ELR (cell line): ENCODE measurements at regions not wholly inside any gene's neighbourhood (a gene's known extent, or its start where the extent isn't known, plus 50 kb on each side); places are given as distances from the start of the nearest gene placed in this dataset.
"Not testable (repeated sequence)": the region's sequence is repeated elsewhere in the genome, so short reads cannot be mapped to it uniquely, and the experiment has no call there.

ENCODE experiments used
- DNase-seq: peaks from one replicate; pipeline ENCODE4 v3.0.0-alpha.2; 2015; ENCODE audit warnings: low read depth

DNA sequence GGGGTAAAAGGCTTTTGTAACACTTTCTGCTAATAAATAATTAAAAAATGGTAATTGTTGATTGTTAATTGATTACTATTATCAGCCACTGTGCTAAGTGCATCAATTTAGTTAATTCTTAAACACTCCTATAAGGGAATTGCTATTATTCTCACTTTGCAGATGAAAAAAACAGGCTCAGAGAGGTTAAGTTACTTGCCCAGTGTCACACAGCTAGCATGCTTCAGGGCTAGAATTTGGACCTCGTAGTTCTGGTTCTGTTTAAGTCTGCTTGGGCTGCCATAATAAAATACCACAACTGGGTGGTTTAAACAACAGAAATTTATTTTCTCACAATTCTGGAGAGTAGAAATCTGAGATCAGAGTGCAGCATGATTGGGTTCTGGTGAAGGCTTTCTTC, 164.8 kb upstream of the TBX18 start:
- no peak for DNase-seq

DNA sequence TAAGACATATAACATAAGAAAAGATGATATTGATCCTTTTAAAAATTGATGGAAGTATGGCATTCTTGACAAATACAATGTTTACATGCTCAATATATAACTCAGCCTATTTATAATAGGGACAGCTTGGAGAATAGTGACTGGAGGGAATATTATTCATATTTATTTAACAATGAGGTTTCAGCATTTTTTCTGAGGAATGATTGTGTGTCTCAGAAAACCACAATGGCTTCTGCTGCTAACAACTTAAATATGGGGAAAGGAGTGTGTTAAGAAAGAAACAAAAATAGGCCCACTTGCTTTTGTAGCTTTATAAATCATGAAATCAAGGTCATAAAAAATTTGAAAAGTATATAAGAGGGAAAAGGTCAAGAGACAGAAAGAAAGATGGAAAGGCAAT, 163.2 kb upstream of the TBX18 start:
- no peak for DNase-seq

DNA sequence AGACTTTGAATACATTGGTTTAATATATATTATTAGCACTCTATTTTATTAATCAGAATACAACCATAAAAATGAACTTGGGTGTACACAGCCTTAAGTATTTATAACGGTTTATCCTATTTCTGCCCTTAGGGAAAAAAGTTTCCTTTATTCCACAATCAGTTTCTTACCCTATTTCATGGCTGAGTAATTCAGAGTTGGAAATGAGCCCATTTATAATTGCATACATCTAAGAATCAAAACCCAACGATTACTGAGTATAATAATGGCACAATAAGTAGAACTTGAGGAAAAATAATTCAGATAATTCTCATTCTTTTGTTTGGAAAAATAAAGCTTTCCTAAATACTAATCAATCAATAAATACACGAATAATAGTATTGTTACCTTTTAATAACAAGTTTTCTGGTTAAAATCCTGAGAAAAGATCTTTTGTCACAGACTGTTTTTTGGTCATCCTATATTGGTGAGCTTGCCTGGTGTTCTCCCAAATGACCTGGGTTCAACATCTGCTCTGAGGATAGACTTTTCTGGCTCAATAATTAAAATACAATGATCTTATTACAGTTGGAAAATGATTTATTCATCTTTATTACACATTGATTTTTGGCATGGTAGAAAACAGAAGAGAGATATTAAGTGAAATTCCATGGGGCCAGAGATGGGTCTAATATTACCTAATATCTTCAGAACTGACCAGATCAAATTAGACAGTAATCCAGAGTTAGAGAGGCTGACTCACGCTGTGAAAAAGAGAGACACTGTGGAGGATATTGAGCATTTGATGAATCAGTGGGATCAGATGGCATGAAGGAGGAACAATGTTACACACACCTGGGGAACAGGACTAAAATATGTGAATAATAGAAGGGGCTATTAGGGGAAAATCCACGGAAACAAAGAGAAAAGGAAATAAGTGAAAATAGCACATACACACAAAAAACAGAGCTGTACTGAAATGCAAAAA, 162.1 kb upstream of the TBX18 start:
- DNase-seq: peak; percentile 17

DNA sequence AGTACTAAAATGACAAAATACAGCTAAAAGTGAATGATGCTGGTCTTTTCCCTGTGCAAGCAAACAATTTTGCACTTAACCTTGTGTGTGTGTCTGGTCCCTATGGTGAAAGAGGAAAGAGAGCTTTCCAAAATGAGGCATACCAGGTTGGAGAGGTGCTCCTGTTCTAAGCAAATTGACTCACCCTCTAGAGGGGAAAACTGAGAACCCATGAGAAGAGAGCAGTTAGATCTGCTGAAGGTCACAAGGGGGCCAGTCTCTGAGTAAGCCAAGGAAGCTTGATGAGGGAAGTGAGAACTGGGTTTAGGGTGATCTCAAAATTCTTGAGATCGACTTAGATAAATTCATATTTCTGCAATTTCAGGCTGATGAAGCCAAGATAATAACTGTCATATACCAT, 157.5 kb upstream of the TBX18 start:
- peak; percentile 1 for DNase-seq

DNA sequence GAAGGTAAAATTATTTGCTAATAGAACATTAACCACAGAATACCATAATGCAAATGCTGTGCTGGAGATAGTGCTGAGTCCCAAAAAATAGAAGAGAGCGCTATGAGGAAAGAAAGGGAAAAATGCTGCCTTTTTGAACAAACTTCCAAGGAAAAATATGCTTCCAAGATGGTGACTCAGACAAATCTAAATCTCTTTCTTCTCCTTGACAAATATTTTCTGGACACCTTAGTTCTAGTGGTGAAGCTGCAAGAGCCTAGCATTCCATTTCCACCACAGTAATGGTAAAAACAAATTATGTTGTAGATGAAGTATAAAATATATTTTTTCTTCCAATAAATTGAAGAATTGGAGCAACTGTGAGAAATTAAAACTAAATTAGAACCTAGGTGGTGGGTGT, 155.6 kb upstream of the TBX18 start:
- DNase-seq: no peak

DNA sequence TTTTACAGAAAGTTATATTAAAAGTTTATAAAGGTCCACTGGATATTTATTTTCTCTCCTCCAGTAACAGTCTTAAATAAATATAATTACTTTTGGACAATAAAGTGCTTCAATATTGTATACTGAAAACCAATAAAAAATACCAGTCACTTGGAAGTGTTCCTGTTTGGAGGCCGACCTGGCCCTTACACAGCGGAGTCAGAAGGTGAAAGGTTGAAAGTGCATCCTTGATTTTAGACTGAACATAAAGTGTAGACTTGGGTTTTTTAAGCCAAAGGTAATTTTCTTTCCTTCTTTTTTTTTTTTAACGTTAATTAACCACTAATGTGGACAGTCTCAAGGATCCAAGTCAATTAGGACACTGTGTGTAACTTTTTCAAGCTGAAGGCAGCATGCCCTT, 152.3 kb upstream of the TBX18 start:
- no peak for DNase-seq

DNA sequence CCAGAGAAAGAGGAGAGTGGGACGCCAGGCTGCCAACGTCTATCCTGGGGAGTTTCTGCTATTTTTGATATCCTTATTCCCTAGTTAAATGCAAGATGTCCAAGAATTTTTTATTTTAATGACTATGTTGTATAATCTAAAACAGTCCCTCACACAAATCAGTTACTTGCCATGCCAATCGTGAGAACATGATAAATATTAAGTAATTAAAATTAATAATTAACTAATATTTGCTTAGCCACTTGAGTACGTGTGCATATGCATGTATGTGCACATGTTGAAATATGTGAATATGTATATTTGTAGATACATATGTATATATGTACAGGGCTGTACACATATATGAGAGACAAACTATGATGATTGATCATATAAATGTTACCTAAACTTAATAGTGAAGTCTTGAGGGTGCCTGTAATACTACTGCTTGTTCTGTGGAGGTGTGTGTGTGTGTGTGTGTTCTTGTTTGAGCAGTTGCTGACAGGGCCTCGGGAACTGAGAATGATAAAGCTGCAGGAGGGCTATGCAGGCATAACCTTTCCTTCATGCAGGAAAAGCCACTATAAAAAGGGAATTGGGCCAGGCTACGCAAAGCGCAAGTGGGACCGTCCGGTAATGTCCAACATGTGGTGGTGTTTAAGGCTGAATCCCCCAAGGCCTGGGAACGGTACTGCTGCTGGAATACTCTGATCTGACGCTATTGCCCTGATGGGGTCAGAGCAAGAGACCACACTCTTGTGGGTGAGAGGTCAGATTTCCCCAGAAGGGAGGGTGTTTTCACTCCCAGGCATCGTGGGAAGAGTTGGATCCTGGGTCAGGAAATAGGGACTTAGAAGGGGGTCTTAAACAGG, 148.3 kb upstream of the TBX18 start:
- no peak for DNase-seq

DNA sequence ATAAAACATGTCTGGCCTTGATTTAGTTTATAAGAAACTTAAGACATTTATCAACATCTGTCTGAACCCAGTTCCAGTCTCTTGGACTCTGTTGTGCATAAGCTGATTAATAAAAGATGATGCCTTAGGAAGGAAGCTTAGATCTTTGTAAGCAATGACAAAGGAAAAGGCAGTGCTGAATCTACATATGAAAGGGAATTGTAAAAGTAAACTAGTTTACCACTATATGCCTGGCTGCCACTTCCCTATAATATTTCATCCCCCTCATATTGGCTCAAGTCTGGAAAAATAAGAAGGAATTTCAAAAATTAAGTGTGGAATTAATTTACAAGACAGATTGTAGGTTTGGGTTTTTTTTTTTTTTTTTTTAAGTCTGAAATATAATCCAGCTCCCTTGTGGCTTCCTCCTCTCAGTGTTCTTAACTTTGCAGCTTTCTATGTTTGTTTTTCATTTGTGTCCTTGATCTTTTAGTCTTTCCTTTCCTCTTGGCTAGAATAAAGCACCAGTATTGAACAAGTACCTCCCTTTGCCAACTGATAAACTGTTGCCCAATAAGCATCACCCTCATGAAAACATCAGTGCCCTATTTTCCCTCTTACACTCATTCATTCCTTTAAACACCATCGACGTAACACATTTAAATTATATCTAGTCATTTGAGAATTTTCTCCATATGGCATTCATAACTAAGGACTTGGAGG, 146.7 kb upstream of the TBX18 start:
- no peak for DNase-seq

DNA sequence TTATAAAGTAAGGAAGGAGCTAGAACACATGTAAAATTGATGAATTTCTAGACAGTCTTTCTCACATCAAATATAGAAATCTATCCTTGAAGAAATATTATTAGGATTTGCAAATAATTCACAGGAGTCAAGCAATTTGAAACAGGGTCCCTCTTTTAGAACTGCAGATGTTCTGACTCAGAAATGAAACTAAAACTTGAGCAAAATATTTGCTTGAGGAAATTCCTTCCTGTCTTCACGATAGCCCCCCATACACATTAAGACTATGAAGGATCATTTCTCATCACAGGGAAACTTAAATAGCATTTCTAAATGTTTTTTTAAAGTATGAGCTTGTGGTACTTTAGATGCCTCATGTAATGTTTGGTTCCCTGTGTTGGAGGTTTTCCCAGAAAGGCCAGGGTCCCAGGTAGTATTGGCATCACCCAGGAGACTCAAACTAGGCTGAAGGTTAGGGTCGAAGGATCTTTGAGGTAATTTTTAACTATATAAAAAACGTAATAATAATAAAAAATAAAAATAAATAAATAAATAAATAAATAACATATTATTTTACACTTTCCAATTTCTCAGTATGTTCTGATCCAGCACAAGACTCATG, 144.0 kb upstream of the TBX18 start:
- no peak for DNase-seq

DNA sequence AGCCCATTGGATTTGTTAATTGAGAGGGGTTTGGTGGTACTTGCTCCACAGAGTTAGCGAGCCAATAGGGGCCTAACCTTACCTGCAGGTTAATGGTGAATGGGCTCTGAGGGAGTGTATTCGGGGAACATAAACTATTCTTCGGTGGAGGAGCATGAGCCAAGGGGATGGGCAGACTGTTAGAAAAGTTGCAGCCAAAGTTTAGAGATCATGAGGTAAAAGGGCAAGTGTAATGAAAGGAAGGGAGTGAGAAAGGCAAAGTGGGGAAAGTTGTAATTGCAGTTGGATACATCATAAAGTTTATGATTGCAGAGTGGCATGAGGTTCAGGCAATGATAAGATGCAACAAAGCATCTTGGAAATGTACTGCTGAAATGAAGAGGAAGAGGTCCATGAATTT, 142.1 kb upstream of the TBX18 start:
- no peak for DNase-seq

DNA sequence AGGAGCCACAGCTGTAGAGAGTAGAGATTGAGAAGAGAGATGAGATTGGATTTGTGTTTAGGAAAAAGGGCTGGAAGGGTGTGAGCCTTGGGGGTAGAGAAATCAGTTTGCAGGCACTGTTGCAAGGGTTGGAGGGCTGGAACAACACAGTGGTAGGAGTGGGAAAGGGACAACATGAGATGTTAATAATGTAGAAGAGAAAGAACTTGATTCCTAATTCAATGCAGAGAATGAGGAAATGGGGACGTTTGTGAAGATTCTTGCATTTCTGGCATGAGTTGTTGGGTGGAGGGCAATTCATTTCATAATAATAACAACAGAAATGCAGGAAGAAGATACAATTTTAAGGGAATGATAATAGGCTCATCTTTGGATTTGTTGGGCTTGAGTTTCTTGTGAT, 141.4 kb upstream of the TBX18 start:
- DNase-seq: no peak

DNA sequence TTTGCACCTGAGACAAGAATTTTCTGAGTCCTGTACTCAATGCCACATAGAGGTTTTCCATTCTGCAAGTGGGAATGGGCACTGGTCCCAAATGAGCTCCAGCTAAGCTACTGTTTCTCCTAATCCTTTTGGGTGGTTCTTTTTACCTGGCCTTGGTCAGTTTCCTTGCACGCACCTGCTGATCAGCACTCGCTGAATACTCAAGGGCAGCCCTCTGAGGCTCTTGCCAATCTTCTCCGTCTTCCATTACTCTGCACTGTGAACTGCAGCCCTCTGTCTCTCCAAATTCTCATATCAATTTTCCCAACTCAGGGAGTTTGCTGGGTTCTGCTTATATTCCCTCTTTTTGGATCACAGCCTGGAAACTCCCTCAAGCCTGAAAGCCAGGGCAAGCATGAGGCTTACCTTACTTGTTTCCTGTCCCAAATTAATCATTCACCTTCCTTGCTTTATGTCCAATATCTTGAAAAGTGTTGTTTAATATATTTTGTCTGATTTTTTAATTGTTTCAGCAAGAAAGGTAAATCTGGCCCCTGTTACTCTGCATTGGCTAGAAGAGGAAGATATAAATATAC, 138.0 kb upstream of the TBX18 start:
- no peak for DNase-seq

DNA sequence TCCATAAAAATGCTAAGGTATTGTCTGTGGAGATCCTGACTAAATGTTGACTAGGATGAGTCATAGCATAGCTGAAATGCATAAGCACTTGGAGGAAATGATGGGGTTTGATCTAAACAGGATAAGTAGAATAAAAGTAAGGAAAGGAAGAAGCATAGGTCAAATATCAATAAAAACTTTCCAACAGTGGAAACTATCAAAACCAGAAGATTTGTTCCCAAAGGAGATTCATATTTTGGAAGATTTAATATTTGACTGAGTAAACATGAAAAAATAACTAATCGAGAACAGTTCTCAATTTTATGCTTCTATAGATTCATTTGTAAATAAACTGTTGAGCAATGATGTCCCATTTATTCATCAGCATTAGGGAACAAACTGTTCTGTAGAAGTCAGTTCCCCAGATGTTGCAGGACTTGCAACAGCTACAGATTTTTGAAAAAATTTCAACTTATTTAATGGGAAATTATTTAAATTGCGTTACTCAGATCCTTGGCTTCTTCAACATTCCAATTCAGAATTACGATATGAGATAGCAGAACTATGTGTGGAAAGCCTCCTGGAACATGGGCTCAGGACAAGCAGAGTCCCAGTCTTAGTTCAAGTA, 133.7 kb upstream of the TBX18 start:
- DNase-seq: peak; percentile 83

DNA sequence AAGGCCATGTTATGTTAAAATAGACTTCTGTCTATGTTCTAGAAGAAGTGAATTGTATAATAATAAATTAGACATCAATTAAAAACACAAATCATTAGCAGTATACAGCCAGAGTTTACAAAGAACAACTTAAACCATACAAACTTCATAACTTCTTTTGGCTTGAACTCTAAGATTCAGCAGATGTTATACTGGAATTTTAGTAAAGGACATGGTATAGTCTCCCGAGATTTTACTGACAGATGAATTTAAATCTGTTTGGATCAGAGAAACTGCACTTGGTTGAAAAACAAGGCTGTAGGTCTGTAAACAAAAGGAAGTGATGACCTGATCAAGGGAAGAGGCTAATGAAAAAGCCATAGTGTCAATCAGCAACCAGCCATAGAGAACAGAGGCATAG, 132.6 kb upstream of the TBX18 start:
- DNase-seq: no peak

DNA sequence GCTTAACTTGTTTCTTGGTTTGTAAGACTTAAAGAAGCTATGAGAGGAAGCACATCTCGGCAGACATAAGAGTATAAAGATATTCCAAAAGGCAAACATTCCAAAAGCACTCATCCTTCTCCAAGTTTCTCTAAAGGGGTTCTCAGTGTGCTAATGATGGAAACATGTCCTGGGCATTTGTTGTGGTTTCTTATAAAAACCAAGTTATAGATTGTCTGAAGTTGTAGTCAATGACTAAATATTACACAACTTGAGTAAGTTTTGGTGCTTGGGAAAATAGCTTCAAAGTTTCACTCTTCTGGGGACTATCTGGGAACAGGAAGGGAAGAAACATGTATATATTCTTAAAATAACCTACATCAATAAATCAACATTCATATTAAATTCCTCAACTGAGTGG, 128.3 kb upstream of the TBX18 start:
- DNase-seq: peak; percentile 17

DNA sequence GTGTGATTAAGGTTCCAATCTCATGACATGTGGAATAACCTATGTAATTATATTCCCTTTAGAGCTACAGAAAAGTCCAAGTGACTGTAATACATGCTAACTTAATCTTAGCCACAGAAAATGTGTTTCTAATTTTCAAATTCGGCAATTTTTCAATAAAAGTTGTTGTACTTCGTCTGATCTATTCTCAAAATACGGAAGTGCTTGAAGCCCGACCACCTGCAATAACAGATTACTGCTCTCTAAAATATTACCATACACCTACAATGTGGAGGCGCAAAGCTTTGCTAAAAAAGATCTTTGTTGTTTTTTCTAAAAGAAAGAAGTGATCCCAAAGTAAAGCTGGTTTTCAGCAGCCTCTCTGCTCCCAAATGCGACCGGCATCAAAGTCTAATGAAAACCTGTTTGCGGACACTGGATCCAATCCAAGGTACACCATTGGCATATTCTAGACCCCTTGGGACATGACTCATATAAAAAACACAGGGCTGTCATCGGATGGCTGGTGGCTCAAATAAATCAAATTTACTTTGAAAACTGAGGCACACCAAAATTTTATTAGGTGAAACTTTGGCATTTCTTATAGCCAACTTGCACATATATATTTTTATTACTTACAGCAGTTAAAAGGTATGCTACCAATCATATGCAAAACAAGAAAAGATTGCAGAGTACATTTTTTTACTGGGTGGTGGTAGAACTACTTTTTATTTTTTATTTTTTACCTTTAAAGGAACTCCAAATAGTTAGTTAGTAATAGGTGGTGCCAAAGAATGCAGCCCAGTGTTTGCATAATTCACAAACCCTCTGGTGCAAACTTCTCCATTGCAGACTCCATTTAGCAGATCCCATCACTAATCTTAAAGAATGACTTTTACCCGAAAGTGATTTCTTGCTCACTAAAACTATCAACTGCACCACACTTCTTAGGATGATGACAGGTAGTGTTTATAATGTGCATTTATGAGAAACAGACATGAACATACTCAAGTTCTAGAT, 118.7 kb upstream of the TBX18 start:
- no peak for DNase-seq

DNA sequence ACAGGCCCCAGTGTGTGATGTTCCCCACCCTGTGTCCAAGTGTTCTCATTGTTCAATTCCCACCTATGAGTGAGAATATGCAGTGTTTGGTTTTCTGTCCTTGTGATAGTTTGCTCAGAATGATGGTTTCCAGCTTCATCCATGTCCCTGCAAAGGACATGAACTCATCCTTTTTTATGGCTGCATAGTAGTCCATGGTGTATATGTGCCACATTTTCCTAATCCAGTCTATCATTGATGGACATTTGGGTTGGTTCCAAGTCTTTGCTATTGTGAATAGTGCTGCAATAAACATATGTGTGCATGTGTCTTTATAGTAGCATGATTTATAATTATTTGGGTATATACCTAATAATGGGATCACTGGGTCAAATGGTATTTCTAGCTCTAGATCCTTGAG, 115.0 kb upstream of the TBX18 start:
- DNase-seq: not testable (repeated sequence)

DNA sequence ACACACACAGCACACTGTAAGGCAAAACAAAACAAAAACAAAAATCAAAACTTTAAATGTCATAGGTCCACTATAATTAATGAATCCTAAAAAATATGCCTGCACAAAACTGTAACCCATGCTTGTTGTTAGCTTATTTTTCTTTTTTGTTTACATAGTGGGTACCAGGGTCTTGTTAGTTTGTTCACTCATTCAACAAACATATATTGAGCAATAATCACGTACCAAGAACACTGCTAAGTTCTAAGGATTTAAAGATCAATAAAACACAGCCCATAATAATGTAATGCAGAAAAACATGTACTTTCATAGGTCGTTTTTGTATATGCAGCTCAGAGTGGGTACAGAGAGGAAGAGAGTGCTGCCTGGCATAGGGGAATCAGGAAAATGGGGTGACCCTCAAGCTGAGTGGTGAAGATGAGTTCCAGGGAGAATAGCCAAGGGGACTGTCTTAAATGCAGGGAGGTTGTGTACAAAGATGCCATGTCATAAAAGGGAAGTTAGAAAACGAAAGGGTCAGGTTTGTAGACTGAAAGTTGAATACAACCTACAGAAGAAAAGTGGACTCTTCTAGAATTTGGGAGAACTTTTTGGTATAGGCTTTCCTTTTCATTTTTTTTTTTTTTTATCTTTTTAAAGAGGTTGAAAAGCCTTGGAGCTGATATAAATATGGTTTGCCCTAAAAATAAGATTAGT, 113.3 kb upstream of the TBX18 start:
- no peak for DNase-seq

DNA sequence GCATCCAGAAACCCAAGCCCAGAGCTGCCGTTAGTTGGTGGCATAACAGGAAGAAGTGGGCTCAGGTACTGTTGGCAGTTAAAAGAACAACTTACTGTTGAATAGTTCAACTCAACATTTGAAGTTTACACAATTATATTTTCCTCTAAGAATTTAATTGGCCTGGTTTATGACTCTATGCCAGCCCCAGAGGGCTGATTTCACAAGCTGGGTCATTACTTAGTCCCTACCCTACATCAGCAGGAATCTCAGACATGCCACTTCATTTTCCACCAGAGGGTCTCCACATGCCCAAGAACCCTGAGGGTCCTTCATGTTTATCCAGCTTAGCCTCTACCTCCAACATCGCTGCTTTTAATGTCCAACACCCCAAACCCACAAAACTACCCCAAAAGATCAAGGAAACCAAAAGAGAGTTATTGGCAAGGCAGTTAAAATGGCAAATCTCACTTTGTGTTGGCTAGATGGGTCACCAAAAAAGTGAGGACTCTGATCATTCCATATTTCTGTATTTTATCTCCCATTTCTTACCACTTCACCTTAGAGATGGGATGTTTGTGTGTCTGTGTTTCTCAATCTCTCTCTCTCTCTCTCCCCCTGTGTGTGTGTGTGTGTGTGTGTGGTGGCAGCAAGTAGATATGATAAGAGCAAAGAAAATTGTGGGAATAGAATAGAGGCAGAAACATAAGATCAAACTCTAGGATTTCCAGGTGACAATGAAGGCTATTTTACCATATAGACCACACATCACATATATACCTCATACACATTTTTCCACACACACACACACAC, 112.5 kb upstream of the TBX18 start:
- no peak for DNase-seq
